Stimulated activated CD8-positive, alpha-beta memory T cell treated with anti-CD3 and anti-CD28 coated beads, Interleukin-2, amount 100 ng/mL, for 48 hours (primary cell): ENCODE measurements at regions not wholly inside any gene's neighbourhood (a gene's known extent, or its start where the extent isn't known, plus 50 kb on each side); places are given as distances from the start of the nearest gene placed in this dataset.
"Not testable (repeated sequence)": the region's sequence is repeated elsewhere in the genome, so short reads cannot be mapped to it uniquely, and the experiment has no call there.

Source experiments
- DNase-seq, 2 donors: peaks; one replicate each; pipeline ENCODE4 v3.0.0-alpha.2; 2020; ENCODE audit warnings: low read depth in 2 of 2

DNA sequence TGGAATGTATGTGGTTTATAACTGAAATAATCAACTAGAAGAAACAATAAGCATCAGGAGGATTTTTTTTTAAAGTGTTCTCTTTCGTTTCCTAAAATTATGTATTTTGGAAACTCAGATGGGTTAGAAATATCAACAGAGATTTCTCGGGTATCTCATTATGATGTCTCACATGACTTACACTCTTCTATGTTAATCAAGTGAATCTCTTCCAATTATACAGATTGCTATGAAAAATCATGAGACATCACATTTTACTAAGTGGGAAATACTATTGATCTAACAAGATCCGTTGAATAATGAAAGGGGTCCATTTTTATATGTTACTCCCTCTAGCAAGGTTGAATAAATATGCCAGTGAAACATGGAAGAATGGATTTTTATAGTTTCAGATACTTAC lies 54.7 kb upstream of the NRIP1 start:
- DNase-seq, result no peak

DNA sequence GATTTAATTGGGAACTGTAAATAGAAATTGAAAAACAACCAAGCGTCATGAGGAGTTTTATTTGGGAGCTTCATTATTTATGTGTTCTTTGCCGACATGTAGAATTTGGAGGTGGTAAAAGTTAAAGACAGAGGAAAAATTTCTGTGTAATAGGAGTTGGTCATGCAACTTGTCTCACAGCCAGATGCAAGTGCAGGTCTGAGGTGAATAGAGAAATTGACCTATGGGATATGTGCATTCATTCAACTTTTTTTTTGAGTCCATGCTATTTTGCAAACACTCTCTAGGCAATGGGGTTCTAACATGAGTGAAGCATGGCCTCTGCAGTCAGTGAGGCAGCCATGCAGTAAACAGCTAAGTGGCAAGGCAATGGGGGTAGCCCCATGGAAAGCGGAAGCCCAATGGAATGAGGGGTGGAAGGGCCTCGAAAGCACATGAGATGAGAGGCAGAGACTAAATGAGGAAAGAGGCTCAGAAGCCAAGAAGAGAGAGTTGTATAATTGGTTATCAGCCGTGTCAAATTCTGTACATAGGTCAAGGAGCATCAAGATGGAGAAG lies 56.4 kb upstream of the NRIP1 start:
- DNase-seq, result no peak

DNA sequence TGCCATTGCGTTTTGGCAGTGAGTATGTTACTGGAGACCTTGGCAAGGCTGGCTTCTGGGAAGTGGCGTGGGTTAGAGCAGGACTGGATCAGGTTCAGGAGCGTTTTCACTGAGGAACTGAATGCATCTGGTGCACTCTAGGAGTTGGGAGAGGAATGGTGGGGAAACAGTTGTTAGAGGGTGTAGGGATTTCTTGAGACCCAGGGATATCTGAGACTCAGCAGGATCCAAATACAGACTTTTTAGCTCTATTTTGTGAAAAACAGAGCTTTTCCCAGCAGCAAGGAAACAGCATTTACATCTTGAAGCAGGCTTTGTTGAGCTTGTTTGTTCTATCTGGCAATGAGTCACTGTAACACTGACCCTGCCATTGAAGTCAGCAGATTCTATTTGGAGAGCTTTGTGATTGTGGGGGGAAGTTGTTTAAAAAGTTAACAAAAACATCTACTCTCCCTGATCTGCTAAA lies 56.9 kb upstream of the NRIP1 start:
- no peak for DNase-seq

DNA sequence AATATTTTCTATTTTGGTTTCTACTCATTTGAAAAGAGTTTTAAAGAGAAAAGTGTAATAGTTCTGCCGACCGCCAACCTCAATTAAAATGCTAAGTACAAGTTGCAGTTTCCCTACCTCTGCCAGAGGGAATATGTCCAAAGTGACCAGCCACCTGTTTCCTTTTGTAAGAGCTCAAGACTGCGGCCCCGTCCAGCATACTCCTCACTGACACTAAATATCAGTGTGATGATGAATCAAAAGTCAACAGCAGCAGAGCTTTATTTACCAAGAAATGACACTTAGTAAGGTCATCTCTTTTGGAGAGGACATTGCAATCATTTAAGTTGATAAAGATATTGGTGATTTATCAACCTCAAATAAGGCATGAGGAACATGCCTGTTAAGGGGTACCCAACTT lies 57.4 kb upstream of the NRIP1 start:
- DNase-seq, result no peak

DNA sequence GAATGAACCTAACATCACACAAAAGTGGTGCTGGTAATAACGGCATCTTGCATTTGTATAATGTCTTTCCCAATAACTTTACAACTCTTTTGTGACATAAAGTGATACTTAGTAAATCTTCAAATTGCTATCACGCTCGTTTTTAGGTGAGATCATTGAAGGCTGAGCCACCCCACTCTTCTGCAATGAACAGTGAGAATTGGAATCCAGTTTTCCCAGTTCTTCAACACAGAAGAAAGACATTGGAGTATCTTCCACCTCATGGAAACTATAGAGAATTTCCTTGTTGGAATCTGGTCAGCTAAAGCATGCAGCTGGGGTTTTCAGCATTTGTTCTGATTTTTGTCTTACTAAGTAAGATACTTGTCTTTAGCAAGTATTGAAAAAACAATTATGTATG lies 59.9 kb upstream of the NRIP1 start:
- no peak for DNase-seq

DNA sequence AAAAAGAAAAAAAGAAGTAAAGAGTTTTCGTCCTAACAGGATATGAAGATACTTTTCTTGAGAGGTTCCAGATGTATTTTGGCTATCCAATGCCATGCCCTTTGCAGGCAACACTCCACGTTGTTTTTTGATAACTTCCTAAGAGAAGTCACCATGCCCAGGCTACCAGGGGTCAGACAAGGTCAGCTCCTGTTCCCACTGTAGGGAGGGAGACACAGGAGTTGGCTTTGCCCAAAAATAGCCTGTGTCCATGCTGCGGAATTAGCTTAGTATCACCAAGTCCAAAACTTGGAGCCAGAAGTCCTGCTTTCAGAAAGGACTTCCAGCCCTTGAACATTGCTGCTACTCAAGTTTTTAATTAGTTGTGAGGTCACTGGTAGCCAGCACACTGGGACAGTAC lies 62.1 kb upstream of the NRIP1 start:
- no peak for DNase-seq

DNA sequence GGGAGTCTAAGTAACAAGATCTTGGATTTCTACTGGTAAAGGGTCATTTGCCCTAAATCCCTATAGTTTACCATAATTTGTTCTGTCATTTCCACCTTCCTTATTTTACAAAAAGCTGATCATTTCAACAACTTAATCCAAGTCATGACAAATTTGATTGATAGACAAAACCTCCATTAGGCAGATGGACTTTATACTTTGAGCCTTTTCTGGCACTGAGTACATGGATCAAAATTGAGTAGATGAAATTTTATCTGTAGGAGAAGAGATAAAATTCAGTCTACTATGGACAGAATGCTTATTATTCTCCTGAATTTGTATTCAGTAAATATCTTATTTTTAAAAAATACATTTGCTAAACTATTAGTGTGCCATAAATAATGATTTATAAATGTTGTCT lies 62.6 kb upstream of the NRIP1 start:
- DNase-seq, result no peak

DNA sequence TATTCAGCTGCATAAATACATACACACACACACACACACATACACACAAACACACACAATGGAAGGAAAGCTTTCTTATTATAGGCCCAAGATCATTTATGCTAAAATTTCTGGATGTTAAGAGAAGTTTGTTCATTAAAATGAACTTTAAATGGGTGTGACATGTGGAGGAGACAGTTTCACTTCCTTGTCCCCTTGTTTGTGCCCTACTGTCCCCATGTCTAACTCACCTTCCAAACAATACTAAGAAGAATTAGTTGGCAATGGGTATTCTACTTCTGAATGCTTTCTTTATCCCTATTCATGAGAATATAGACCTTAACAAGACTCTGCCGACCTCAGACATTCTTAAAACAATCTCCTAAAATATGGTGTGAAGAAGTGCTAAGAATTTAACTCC lies 63.5 kb upstream of the NRIP1 start:
- DNase-seq, result no peak

DNA sequence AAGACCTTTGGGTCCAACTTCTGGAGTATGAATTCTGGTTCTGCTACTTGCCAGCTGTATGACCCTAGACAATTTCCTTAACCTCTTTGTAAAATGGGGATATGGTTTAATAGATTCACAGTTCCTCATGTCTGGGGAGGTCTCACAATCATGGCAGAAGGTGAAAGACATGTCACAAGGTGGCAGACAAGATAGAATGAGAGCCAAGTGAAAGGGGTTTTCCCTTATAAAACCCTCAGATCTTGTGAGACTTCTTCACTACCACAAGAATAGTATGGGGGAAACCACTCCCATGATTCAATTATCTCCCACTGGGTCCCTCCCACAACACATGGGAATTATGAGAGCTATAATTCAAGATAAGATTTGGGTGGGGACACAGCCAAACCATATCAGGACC lies 63.9 kb upstream of the NRIP1 start:
- DNase-seq, result not testable (repeated sequence)

DNA sequence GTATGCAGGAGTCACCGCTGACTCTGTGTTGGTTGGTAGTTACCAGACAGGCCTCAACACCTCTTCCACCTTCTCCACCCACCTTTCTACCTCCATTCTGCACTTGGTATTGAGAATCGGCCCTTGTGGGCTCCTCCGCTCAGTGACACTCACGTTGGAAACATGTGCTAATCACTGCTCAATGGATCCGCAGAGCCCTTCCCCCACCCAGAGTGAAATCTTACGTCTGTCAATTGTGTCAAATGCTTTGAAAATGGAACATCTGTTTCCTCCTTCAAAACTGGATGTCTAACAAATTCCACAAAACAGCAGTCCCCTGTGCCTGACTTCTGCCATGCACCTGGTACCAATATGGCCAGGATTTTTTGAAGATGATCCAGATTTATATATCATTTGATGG lies 65.5 kb upstream of the NRIP1 start:
- no peak for DNase-seq

DNA sequence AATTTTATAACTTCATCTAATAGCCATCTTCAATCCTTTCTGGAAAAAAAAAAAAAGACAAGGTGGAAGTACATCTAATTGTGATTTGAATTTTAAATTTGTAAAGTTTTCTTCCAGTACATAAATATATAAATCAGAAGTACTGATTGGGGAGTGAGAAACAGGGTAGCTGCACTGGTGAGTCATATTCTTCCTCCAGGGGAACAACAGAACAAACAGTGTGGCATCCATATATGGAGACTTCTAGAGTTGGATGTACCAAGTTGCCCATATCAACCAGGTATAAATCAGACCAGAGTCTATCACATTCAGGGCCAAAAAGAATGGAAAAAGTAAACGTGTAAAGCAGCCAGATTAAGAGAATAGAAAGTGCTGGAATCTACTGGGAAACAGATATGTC lies 66.0 kb upstream of the NRIP1 start:
- no peak for DNase-seq

DNA sequence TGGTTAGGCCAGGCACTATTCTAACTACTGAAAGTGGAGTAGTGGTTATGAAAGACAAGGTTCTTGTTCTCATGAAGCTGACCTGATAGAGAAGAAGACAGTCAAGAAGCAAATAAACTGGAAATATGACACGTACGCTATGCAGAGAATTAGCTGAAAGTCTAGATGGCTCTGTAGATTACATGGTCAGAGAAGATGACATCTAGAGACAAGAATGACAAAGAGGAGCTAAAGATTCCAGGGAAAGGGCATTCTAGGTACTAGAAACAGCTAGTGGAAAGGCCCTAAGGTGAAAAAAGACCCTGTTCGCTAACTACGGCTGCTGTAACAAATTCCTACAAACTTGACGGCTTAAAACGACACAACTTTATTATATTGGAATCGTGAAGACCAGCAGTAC lies 68.0 kb upstream of the NRIP1 start:
- DNase-seq, result no peak

DNA sequence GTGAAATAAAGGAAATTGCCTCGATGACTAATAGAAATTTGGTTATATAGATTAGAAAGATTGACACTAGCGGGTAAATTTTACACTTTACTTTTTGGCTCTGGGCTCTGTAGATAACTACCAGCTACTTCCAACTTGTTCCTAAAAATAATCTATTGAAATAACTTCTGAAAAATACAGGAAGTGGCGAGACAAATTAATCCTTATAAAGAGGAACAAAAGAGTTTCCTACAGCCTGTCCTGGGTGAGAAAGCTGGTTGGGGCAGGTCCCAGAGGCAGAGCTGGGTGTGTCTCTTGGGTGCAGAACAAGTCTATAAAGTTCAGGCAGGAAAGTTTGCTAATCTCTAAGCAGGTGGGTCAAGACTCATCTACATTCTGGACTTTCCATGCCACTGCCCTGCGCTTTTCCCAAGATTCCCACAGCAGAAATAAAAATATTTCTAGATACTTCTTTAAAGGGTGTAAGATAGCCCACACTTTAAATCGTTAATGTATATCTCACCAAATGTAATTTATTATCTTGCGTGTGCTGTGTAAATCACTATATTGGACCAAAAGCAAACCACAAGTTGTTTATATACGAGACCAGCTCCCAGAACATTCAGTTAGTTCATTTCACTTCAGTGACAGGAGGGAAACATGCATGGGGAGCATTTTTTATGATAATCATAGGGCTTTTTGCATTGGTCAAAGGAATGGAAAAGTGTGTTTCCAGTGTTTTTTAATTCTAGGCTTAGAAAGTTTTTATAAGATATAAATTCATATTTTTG lies 70.1 kb upstream of the NRIP1 start:
- DNase-seq, result no peak

DNA sequence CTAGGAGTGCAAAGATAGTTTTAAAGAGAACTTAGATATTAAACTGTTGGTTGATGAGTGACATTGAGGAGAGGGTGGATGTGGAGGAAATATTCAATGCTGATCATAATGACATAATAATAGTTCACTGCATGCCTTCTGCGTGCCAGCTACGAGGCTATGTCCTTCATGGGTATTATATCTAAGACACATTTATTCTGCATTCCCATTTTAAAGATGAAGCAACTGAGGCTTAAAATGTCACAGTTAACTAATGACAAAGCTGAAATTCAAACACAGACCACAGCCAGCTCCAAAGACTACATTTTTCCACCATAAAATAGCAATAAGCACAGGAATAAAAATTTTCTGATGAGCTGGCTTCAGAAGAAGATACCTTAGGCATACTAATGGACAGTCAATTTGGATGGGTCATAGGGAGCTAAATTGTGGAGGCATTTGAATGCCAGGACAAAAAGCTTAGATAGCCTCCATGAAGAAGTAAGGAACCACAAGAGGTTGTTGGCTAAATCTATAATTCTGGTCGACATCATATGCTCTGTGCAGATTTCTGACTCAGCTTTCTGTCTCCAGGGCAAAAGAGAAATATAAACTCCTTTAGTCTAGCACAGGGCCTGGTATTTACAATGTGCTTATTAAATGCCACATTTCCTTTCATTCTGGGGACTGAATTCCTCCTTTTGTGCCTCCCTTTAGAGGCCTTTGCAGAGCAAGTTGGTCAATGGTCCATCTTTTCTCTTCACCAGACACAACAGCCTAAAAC lies 71.2 kb upstream of the NRIP1 start:
- no peak for DNase-seq

DNA sequence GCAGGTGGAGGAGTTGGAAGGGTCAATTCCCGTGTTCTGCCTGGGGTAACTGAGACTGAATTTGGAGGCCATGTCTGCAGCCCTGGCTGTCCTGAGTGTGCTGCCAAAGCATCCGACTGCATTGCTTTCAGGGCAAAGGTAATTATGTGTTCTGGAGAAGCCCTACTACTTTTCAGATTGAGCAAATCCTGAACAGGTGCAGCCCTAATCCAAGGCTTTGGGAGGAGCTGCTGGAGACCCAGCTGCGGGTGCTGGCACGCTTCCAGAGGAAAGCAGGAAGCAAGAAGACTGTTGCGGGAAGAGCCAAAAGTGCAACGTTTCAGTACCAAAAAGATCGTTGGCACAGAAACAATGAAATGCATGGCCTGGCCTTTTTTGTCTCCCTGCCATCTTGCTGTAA lies 73.7 kb upstream of the NRIP1 start:
- DNase-seq, result no peak

DNA sequence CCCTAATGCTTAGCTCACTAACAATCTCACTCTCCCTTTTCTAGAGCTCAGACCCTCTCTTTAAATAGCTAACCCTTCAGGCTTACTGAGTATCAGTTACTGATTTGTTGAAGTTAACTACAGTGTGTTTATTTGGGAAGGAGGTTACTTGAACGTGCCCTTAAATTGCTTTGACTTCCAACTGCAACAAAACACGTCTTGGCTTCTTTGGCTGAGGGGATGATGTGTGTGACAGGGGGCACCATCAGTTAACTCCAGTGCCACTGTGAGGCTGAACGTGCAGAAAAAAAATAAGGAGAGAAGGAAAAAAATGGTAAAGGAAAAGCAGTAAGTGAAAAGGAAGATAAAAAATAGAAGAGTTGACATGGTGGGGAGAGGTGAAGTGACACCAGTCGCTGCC lies 75.1 kb upstream of the NRIP1 start:
- DNase-seq, result no peak

DNA sequence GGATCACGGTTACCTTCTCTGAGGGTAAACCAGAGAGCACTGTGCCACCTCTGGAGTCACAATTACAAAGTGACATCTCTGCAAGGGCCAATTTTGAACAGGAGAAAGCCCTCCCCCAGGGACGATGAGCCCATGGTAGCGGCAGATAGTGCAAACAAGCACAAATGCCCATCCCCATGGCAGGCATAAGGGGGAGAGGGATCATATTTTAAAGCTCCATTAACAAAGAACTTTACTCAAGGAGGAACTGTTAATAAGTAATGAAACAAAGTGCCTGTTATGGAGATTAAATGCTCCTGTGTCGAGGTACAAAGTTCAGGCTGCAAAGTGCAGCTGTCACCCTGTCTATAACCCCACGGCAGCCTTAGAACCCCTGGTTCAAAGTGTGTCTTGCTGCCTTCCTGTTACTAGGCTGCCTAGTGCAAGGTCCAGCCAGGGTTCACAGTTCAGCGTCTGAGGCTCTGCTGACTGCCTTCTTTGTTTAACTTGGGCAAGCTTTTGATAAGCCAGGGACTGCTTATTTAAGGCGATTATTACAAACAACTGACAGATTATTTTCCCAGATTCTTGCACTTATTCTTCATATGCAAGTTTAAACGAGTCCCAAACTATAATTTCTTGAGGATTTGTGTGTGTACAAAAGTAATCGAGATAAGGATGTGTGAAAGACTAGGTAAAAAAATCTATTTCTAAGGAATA lies 75.7 kb upstream of the NRIP1 start:
- no peak for DNase-seq

DNA sequence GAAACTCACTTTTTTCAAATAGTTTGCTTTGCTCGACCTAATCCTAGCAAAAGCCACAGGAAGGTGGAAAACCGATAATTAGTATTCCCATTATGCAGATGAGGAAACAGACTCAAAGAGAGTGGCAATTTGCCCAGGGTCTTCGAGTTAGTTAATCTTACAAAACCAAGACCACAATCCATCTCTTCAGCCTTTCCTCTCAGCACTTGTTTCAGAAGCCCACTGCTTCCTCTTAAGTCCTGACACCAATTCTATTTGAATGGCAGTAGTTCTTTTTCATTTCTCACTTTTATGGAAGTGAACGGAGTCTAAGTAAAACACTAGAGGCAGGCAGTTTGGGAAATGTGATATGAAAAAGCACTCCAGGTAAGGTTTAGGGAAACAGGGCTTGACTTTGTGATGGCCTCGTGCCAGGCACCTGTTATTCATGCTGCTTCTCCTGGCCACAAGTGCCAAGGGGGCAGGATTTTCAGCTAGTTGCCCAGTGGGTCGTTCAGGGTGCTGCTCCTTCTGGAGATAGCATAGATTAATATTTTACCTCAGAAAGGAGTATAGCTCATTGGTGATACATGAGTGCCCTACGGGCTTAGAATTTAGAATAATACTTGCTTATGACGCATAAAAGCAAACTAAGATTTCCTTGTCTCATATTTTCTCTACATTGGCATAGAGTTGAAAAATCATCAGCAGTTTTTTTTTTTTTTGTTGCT lies 76.6 kb upstream of the NRIP1 start:
- DNase-seq, result no peak

DNA sequence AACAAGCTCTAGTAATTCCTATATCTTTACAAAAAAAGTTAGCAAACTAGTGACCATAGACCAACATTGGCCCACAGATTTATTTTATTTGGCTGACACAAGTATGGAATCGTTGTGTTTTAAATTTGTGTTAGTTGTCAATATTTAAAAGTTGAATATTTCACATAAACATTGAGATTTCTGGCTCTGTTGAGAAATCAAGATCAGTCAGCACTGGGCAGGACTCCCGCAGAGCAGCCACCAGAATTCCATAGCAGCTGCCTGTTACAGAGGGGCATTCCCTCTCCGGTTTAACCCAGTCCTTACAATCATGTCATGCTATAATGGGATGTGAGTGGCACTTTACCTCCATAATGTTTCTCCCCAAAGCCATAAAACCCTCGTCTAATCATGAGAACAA lies 79.2 kb upstream of the NRIP1 start:
- DNase-seq, result no peak

DNA sequence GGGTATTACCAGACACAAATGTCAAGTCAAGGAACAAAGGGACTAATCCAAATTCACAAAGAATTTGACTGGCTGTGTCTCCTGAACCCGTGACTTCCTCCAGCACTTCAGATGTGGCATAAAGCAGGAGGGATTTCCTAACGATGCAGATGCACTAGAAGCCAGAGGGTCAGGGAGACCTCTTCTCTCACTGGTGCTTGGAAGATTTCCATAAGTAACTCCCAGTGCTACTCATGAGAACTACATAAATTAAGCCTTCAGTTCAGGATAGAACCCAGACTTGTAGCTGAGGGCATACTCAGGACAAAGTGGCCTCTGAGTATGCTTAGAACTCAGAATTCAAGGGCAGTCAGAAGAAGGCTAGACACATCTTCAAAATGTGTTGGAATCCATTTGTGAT lies 83.6 kb upstream of the NRIP1 start:
- DNase-seq, result no peak

DNA sequence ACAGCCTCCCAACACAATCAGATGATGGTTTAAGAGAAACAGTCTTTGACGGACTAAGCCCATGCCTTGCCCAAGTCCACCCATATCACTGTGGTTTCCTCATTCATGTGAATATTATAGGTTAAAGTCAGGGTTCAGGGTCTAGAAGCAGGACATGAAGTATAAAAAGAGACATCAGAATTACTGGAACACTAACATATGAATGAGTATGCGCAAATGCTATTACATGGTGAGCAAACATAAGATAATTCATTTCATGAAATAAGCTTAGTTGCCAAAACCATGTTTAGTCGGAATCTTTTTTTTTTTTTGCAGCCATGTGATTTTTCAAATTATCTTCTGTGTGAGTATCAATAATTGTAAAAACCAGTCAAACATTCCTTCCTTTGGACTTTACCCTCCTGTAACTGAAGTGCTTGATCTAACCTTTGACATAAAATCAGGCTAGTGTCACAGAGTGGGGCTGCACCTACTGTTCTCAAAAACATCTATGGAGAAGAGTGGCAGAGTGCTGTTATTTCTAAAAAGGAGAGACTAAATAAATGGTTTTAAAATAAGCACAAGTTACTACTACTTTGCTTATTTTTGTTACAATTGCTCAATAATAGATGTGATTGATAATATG lies 84.9 kb upstream of the NRIP1 start:
- no peak for DNase-seq
